HUES6 (cell line): ENCODE measurements at regions not wholly inside any gene's neighbourhood (a gene's known extent, or its start where the extent isn't known, plus 50 kb on each side); places are given as distances from the start of the nearest gene placed in this dataset.

Source experiments
- H3K27ac ChIP-seq: 2 replicates; pipeline ENCODE4 v1.7.0; 2013; ENCODE audit warnings: low read depth, mild to moderate bottlenecking, low read length, inconsistent platforms
- H3K27me3 ChIP-seq: 2 replicates; pipeline ENCODE4 v1.6.1; 2013; ENCODE audit warnings: low read length; ENCODE audit not compliant: control insufficient read depth, insufficient read depth
- H3K36me3 ChIP-seq: 2 replicates; pipeline ENCODE4 v1.6.1; 2013; ENCODE audit warnings: low read length; ENCODE audit not compliant: control insufficient read depth, insufficient read depth
- H3K4me1 ChIP-seq: 2 replicates; pipeline ENCODE4 v1.6.1; 2013; ENCODE audit warnings: low read length; ENCODE audit not compliant: control insufficient read depth, insufficient read depth
- H3K4me3 ChIP-seq: 2 replicates; pipeline ENCODE4 v1.5.1; 2013; ENCODE audit warnings: low read depth, low read length
- H3K9ac ChIP-seq: one replicate; pipeline ENCODE4 v1.6.1; 2013; ENCODE audit warnings: mild to moderate bottlenecking, low read length
- H3K9me3 ChIP-seq: 2 replicates; pipeline ENCODE4 v1.6.1; 2013; ENCODE audit warnings: low read depth, low read length; ENCODE audit not compliant: control insufficient read depth, insufficient read depth

- H3K4me3 ChIP-seq: no peak overlapping the region
- H3K27me3 ChIP-seq: no peaks in the 10 kb centered on the region
- H3K36me3 ChIP-seq: no peaks in the 10 kb centered on the region
- H3K4me1 ChIP-seq: no peaks in the 10 kb centered on the region
- H3K9me3 ChIP-seq: peaks cover 6% of the 10 kb centered on the region; the same call in 1 of the 2 replicates
- no peak overlapping the region for H3K9ac ChIP-seq
- no peak overlapping the region for H3K27ac ChIP-seq
Measured at GRCh38 chr2:199216253-199216652, 241.5 kb downstream of the SATB2 start.

GRCh38 chr2:199207011-199207410 is 250.7 kb downstream of the SATB2 start:
- no peaks in the 10 kb centered on the region for H3K4me1 ChIP-seq
- no peaks in the 10 kb centered on the region for H3K27me3 ChIP-seq
- H3K36me3 ChIP-seq: no peaks in the 10 kb centered on the region
- peaks cover 4% of the 10 kb centered on the region; the same call in 1 of the 2 replicates for H3K9me3 ChIP-seq
- H3K27ac ChIP-seq: no peak overlapping the region
- no peak overlapping the region for H3K4me3 ChIP-seq
- H3K9ac ChIP-seq: no peak overlapping the region

GRCh38 chr2:199206536-199206935 is 251.2 kb downstream of the SATB2 start:
- Histone ChIP-seq H3K4me3 (no peak overlapping the region), H3K36me3 (no peaks in the 10 kb centered on the region), H3K27me3 (no peaks in the 10 kb centered on the region), H3K9me3 (peaks cover 4% of the 10 kb centered on the region; the same call in 1 of the 2 replicates), H3K4me1 (no peaks in the 10 kb centered on the region), H3K9ac (no peak overlapping the region), H3K27ac (no peak overlapping the region)

- no peaks in the 10 kb centered on the region for H3K9me3 ChIP-seq
- H3K27me3 ChIP-seq: no peaks in the 10 kb centered on the region
- H3K4me1 ChIP-seq: peaks cover 4% of the 10 kb centered on the region; the same call in 1 of the 2 replicates
- H3K36me3 ChIP-seq: no peaks in the 10 kb centered on the region
- no peak overlapping the region for H3K27ac ChIP-seq
- H3K4me3 ChIP-seq: no peak overlapping the region
- H3K9ac ChIP-seq: no peak overlapping the region
Measured at GRCh38 chr2:199202964-199203363, 254.8 kb downstream of the SATB2 start.

GRCh38 chr2:199201539-199201938 is 256.2 kb downstream of the SATB2 start:
- H3K9me3 ChIP-seq: no peaks in the 10 kb centered on the region
- no peaks in the 10 kb centered on the region for H3K36me3 ChIP-seq
- H3K9ac ChIP-seq: no peak overlapping the region
- H3K4me1 ChIP-seq: peaks cover 5% of the 10 kb centered on the region; the same call in 1 of the 2 replicates
- no peaks in the 10 kb centered on the region for H3K27me3 ChIP-seq
- H3K4me3 ChIP-seq: no peak overlapping the region
- no peak overlapping the region for H3K27ac ChIP-seq

- no peak overlapping the region for H3K4me3 ChIP-seq
- no peaks in the 10 kb centered on the region for H3K36me3 ChIP-seq
- H3K27ac ChIP-seq: no peak overlapping the region
- H3K4me1 ChIP-seq: peaks cover 5% of the 10 kb centered on the region; the same call in 1 of the 2 replicates
- no peak overlapping the region for H3K9ac ChIP-seq
- no peaks in the 10 kb centered on the region for H3K9me3 ChIP-seq
- H3K27me3 ChIP-seq: no peaks in the 10 kb centered on the region
Measured at GRCh38 chr2:199199797-199200196, 257.9 kb downstream of the SATB2 start.

GRCh38 chr2:199197448-199197847 is 260.3 kb downstream of the SATB2 start:
- Histone ChIP-seq H3K36me3 (no peaks in the 10 kb centered on the region), H3K4me1 (peaks cover 5% of the 10 kb centered on the region; the same call in 1 of the 2 replicates)

GRCh38 chr2:199196686-199197085 is 261.1 kb downstream of the SATB2 start:
- H3K4me3 ChIP-seq: no peak overlapping the region
- no peaks in the 10 kb centered on the region for H3K9me3 ChIP-seq
- H3K27me3 ChIP-seq: no peaks in the 10 kb centered on the region
- no peak overlapping the region for H3K9ac ChIP-seq
- H3K27ac ChIP-seq: no peak overlapping the region
- peaks cover 6% of the 10 kb centered on the region for H3K4me1 ChIP-seq
- no peaks in the 10 kb centered on the region for H3K36me3 ChIP-seq

More at GRCh38 chr2:199197448-199197847, 260.3 kb downstream of the SATB2 start:
- H3K27me3 ChIP-seq: no peaks in the 10 kb centered on the region
- no peak overlapping the region for H3K27ac ChIP-seq
- no peak overlapping the region for H3K4me3 ChIP-seq
- H3K9me3 ChIP-seq: no peaks in the 10 kb centered on the region
- H3K9ac ChIP-seq: no peak overlapping the region

GRCh38 chr2:199195927-199196502 is 261.7 kb downstream of the SATB2 start:
- Histone ChIP-seq H3K9me3 (no peaks in the 10 kb centered on the region), H3K4me3 (no peak overlapping the region), H3K27me3 (no peaks in the 10 kb centered on the region), H3K27ac (no peak overlapping the region), H3K9ac (no peak overlapping the region), H3K4me1 (peaks cover 12% of the 10 kb centered on the region), H3K36me3 (no peaks in the 10 kb centered on the region)

GRCh38 chr2:199191461-199191860 is 266.3 kb downstream of the SATB2 start:
- Histone ChIP-seq H3K27ac (no peak overlapping the region), H3K9me3 (no peaks in the 10 kb centered on the region), H3K4me3 (no peak overlapping the region), H3K27me3 (no peaks in the 10 kb centered on the region), H3K9ac (no peak overlapping the region), H3K4me1 (peaks cover 28% of the 10 kb centered on the region), H3K36me3 (peaks cover 16% of the 10 kb centered on the region; the same call in 1 of the 2 replicates)

- Histone ChIP-seq H3K4me3 (no peak overlapping the region), H3K9ac (no peak overlapping the region), H3K36me3 (peaks cover 16% of the 10 kb centered on the region; the same call in 1 of the 2 replicates), H3K27ac (no peak overlapping the region), H3K4me1 (peaks cover 46% of the 10 kb centered on the region), H3K9me3 (no peaks in the 10 kb centered on the region), H3K27me3 (no peaks in the 10 kb centered on the region)
Measured at GRCh38 chr2:199189229-199189628, 268.5 kb downstream of the SATB2 start.
